ENCODE measurements at regions not wholly inside any gene's neighbourhood (a gene's known extent, or its start where the extent isn't known, plus 50 kb on each side); places are given as distances from the start of the nearest gene placed in this dataset.

GRCh38 chrX:115952417-115953092 is 218.0 kb upstream of the AGTR2 start:
- no peak overlapping the region for H3K4me3 ChIP-seq (ENCODE audit: low read depth, low read length)
- DNase-seq (ENCODE audit: low read depth) = no peak
- no peak for TF ChIP-seq CTCF (IDR thresholded peaks at IDR 0.05; ENCODE audit: low read depth, low read length, missing control alignments)
- in situ Hi-C loops (cut with HindIII; ENCODE audit: low sequenced_read_pairs) = no loop called here

- in situ Hi-C loops (cut with HindIII; ENCODE audit: low sequenced_read_pairs) = no loop called here
- no peak overlapping the region for H3K4me3 ChIP-seq (ENCODE audit: low read depth, low read length)
- no peak for TF ChIP-seq CTCF (IDR thresholded peaks at IDR 0.05; ENCODE audit: low read depth, low read length, missing control alignments)
- DNase-seq (ENCODE audit: low read depth) = no peak
These were observed 212.6 kb upstream of the AGTR2 start for GRCh38 chrX:115957862-115958490.

GRCh38 chrX:115958687-115959359 is 211.7 kb upstream of the AGTR2 start:
- TF ChIP-seq CTCF (IDR thresholded peaks at IDR 0.05; ENCODE audit: low read depth, low read length, missing control alignments) = no peak
- in situ Hi-C loops (cut with HindIII; ENCODE audit: low sequenced_read_pairs) = no loop called here
- no peak overlapping the region for H3K4me3 ChIP-seq (ENCODE audit: low read depth, low read length)
- no peak for DNase-seq (ENCODE audit: low read depth)

- H3K4me3 ChIP-seq (ENCODE audit: low read depth, low read length) = no peak overlapping the region
- DNase-seq (ENCODE audit: low read depth) = no peak
- in situ Hi-C loops (cut with HindIII; ENCODE audit: low sequenced_read_pairs) = no loop called here
- TF ChIP-seq CTCF (IDR thresholded peaks at IDR 0.05; ENCODE audit: low read depth, low read length, missing control alignments) = no peak
These were observed 210.0 kb upstream of the AGTR2 start for GRCh38 chrX:115960440-115961084.

GRCh38 chrX:115966920-115967319 is 203.6 kb upstream of the AGTR2 start:
- no peak overlapping the region for H3K4me3 ChIP-seq (ENCODE audit: low read depth, low read length)
- in situ Hi-C loops (cut with HindIII; ENCODE audit: low sequenced_read_pairs) = no loop called here
- no peak for TF ChIP-seq CTCF (IDR thresholded peaks at IDR 0.05; ENCODE audit: low read depth, low read length, missing control alignments)
- no peak for DNase-seq (ENCODE audit: low read depth)

GRCh38 chrX:115968436-115969252 is 201.9 kb upstream of the AGTR2 start:
- no peak for DNase-seq (ENCODE audit: low read depth)
- in situ Hi-C loops (cut with HindIII; ENCODE audit: low sequenced_read_pairs) = no loop called here
- peak overlapping the region; percentile 65 for H3K4me3 ChIP-seq (ENCODE audit: low read depth, low read length)
- peak; percentile 19 for TF ChIP-seq CTCF (IDR thresholded peaks at IDR 0.05; ENCODE audit: low read depth, low read length, missing control alignments)
